ENCODE measurements at regions not wholly inside any gene's neighbourhood (a gene's known extent, or its start where the extent isn't known, plus 50 kb on each side); places are given as distances from the start of the nearest gene placed in this dataset.

- TF ChIP-seq REST (IDR thresholded peaks at IDR 0.05; ENCODE audit: insufficient read depth in 1 of 2, low read depth in 2 of 2, low read length in 2 of 2) (no peak), POLR2AphosphoS5 (IDR thresholded peaks at IDR 0.05; ENCODE audit: low read depth, low read length) (no peak)
Measured at GRCh38 chr3:118710532-118710931, 324.1 kb downstream of the IGSF11 start.

Data from PFSK-1 (cell line).